Esophagus muscularis mucosa (tissue), 2 donors: ENCODE measurements at regions not wholly inside any gene's neighbourhood (a gene's known extent, or its start where the extent isn't known, plus 50 kb on each side); places are given as distances from the start of the nearest gene placed in this dataset.

Experiments
- POLR2A ChIP-seq: fragments of 450-650 bp; IDR thresholded peaks from one replicate; pipeline ENCODE4 v1.6.1; 2017; ENCODE audit warnings: antibody characterized with exemption, moderate library complexity, mild to moderate bottlenecking, low read depth
- POLR2AphosphoS5 ChIP-seq, 2 donors: sonication (generic); formaldehyde crosslinking; IDR thresholded peaks; one replicate each; pipeline ENCODE4 v1.6.1; 2017; ENCODE audit warnings: antibody characterized with exemption in 2 of 2

DNA sequence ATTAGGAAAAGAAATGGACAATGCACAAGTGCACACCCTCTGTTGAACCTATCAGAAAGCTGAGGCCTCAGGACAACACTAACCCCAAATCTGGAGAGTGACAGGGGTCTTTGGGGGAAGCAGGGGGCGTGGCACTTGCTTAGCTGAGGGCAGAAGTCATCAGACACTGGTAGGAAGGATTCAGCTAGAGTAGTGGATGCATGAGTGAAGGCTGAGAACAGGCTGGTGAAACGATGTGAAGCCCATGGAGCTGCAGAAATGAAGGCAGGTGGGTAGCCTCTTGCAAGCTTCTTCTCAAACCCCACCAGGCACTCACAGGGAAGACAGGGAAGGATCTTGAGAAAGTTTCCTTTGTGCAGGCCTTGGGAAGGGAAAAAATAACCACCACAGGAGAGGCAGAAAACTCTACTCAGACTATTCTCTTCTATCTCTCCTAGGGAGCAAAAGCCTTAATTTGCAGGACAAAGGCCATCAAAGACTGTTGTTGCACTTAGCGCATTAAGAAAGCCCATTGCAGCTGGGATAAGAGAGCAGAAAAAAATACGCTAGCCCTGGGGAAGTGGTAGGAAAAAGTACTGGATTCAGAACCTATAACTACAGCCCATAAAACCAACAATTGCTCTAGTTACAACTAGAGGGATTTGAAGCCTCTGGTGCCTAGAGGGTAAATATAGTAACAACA lies 193.3 kb upstream of the ZNF536 start:
- TF ChIP-seq POLR2A (no peak), POLR2AphosphoS5 (IDR thresholded peaks at IDR 0.05) (no peak)
